ENCODE measurements at regions not wholly inside any gene's neighbourhood (a gene's known extent, or its start where the extent isn't known, plus 50 kb on each side); places are given as distances from the start of the nearest gene placed in this dataset.
"Not testable (repeated sequence)": the region's sequence is repeated elsewhere in the genome, so short reads cannot be mapped to it uniquely, and the experiment has no call there.

GRCh38 chr1:30084909-30085571 lies 638.3 kb downstream of the MATN1 start:
- intact Hi-C loops (cut with DNase I; ENCODE audit: low total_unique reads), result loop anchor here (5.0 kb wide), 2 partner anchors 293 to 848 kb away; partner anchors contain the start of gene PTPRU
- no peak for TF ChIP-seq CTCF (IDR thresholded peaks at IDR 0.05)
- no peak for DNase-seq
- Histone ChIP-seq H3K36me3 (no peaks in the 10 kb centered on the region), H3K9me3 (no peaks in the 10 kb centered on the region), H3K4me1 (peaks cover 0 to 47% (median 42%) of the 10 kb centered on the region in 4 donors), H3K27me3 (peaks cover 0 to 8% of the 10 kb centered on the region in 2 donors), H3K27ac (peak overlapping the region; percentile 74 to 87), H3K4me3 (no peak overlapping the region)

- Histone ChIP-seq H3K27ac (peak overlapping the region; percentile 74 to 87), H3K9me3 (no peaks in the 10 kb centered on the region), H3K4me1 (peaks cover 0 to 47% (median 41%) of the 10 kb centered on the region in 4 donors), H3K4me3 (peak overlapping the region in 1 of 2 donors; percentile 4), H3K36me3 (no peaks in the 10 kb centered on the region), H3K27me3 (no peaks in the 10 kb centered on the region)
- TF ChIP-seq CTCF (IDR thresholded peaks at IDR 0.05), result no peak
- DNase-seq, result peak in 1 of 2 donors; percentile 77
- intact Hi-C loops (cut with DNase I; ENCODE audit: low total_unique reads), result no loop called here
Measured at GRCh38 chr1:30083800-30084464, 639.5 kb downstream of the MATN1 start.

GRCh38 chr1:30081379-30082102 lies 641.8 kb downstream of the MATN1 start:
- H3K27me3 ChIP-seq, result no peaks in the 10 kb centered on the region
- intact Hi-C loops (cut with DNase I; ENCODE audit: low total_unique reads), result no loop called here
- DNase-seq, result no peak
- no peak overlapping the region for H3K27ac ChIP-seq
- H3K36me3 ChIP-seq, result no peaks in the 10 kb centered on the region
- TF ChIP-seq CTCF (IDR thresholded peaks at IDR 0.05), result no peak
- no peak overlapping the region for H3K4me3 ChIP-seq
- H3K4me1 ChIP-seq, result peaks cover 0 to 47% (median 40%) of the 10 kb centered on the region in 4 donors
- no peaks in the 10 kb centered on the region for H3K9me3 ChIP-seq

- H3K4me3 ChIP-seq; H3K36me3 ChIP-seq; H3K9me3 ChIP-seq; intact Hi-C loops (cut with DNase I; ENCODE audit: low total_unique reads); H3K27me3 ChIP-seq; H3K27ac ChIP-seq; DNase-seq; H3K4me1 ChIP-seq: not testable (repeated sequence)
Measured at GRCh38 chr1:30075916-30076315, 647.5 kb downstream of the MATN1 start.

GRCh38 chr1:30068787-30069472 lies 654.5 kb downstream of the MATN1 start:
- no peaks in the 10 kb centered on the region for H3K4me1 ChIP-seq
- no peak for TF ChIP-seq CTCF (IDR thresholded peaks at IDR 0.05)
- peak in 1 of 2 donors; percentile 35 for DNase-seq
- no peaks in the 10 kb centered on the region for H3K9me3 ChIP-seq
- H3K36me3 ChIP-seq, result no peaks in the 10 kb centered on the region
- intact Hi-C loops (cut with DNase I; ENCODE audit: low total_unique reads), result no loop called here
- no peaks in the 10 kb centered on the region for H3K27me3 ChIP-seq
- no peak overlapping the region for H3K4me3 ChIP-seq
- no peak overlapping the region for H3K27ac ChIP-seq

All from tibial artery (tissue), 4 donors.